ENCODE measurements at regions not wholly inside any gene's neighbourhood (a gene's known extent, or its start where the extent isn't known, plus 50 kb on each side); places are given as distances from the start of the nearest gene placed in this dataset.
"Not testable (repeated sequence)": the region's sequence is repeated elsewhere in the genome, so short reads cannot be mapped to it uniquely, and the experiment has no call there.

DNA sequence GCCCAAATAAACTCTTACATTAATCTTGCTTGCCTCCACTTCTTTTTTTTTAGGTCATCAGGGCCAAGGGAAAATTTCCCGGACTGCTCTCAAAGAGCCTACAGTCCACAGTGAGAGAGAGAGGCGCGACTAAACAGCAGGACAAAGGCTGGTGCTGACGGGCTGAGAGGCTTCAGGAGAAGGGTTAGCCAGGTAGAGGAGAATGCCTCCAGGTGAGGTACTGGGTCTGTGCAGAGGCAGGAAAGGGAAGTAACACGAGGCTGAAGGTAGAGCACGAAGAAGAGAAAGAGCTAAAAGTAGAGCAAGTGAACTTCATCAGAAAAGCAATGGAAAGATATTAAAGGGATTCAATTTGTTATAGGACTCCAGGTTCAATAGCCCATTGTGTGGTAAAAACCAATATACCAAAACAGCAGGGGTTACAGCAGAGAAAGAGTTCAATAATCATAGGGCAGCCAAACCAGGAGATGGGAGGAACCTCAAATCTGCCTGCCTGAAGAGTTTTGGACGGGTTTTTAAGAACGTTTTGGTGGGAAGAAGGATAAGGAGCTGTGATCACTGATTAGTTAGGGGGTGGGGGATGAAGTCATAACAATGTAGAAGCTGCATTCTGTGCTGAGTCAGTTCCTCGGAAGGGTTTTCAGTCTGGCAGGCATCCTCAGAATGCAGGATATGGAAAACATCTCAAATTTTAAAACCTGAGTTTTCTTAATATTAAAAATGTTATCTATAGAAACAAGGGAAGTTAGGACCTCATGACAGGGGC is 171.5 kb downstream of the AKR1D1 start:
- intact Hi-C loops (cut with DNase I): no loop called here
- H3K4me1 ChIP-seq: peaks cover 12% of the 10 kb centered on the region
- H3K9me3 ChIP-seq: peaks cover 0 to 7% (median 0%) of the 10 kb centered on the region in 3 donors
- no peak for TF ChIP-seq POLR2A (IDR thresholded peaks at IDR 0.05)
- H3K36me3 ChIP-seq (replicated peaks in 1 of 2; ENCODE audit: insufficient read depth in 1 of 2, low read depth in 2 of 2): no peaks in the 10 kb centered on the region
- DNase-seq (no peak), ATAC-seq (no peak)
- 73 to 86% methylated on average over 9 of the region's 9 CpGs for WGBS, 2 donors
- no peak overlapping the region for H3K27ac ChIP-seq
- H3K4me3 ChIP-seq: no peak overlapping the region
- H3K27me3 ChIP-seq: no peaks in the 10 kb centered on the region

DNA sequence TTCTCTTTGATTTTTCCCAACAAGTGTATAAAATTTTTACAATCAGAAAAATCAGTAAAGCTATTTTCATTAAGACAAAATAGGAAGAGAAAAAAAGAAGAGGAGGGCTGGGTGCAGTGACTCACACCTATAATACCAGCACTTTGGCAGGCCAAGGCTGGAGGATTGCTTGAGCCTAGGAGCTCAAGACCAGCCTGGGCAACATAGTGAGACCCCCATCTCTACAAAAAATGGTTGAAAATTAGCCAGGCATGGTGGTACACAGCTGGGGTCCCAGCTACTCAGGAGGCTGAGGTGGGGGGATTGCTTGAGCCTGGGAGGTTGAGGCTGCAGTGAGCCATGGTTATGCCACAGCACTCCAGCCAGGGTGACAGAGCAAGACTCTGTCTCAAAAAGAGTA is 172.3 kb downstream of the AKR1D1 start:
- intact Hi-C loops (cut with DNase I): no loop called here
- DNase-seq: no peak

DNA sequence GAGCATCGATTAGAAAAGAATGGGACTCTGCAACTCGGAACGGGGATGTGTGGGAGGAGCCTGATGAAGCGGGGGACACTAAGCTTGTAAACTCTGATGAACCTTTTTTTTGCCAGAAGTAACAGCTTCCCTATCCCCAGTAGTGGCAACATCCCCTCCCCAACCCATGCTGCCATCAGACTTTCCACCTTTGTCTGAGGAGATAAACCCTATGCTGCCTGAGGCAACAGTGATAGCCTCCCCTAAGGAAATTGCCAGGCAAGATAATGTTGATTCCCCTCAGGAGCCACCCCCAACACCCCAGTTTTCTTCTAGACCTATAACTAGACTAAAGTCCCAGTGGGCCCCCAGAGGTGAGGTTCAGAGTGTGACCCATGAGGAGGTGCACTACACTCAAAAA is 173.7 kb downstream of the AKR1D1 start:
- intact Hi-C loops (cut with DNase I): no loop called here
- DNase-seq (no peak), ATAC-seq (no peak)
- no peaks in the 10 kb centered on the region for H3K36me3 ChIP-seq (replicated peaks in 1 of 2; ENCODE audit: insufficient read depth in 1 of 2, low read depth in 2 of 2)
- no peaks in the 10 kb centered on the region for H3K4me1 ChIP-seq
- H3K4me3 ChIP-seq: no peak overlapping the region
- H3K9me3 ChIP-seq: peaks cover 0 to 7% (median 0%) of the 10 kb centered on the region in 3 donors
- 92 to 97% methylated on average over 4 of the region's 4 CpGs for WGBS, 2 donors
- TF ChIP-seq, protein P1, sequence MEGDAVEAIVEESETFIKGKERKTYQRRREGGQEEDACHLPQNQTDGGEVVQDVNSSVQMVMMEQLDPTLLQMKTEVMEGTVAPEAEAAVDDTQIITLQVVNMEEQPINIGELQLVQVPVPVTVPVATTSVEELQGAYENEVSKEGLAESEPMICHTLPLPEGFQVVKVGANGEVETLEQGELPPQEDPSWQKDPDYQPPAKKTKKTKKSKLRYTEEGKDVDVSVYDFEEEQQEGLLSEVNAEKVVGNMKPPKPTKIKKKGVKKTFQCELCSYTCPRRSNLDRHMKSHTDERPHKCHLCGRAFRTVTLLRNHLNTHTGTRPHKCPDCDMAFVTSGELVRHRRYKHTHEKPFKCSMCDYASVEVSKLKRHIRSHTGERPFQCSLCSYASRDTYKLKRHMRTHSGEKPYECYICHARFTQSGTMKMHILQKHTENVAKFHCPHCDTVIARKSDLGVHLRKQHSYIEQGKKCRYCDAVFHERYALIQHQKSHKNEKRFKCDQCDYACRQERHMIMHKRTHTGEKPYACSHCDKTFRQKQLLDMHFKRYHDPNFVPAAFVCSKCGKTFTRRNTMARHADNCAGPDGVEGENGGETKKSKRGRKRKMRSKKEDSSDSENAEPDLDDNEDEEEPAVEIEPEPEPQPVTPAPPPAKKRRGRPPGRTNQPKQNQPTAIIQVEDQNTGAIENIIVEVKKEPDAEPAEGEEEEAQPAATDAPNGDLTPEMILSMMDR (IDR thresholded peaks at IDR 0.05): no peak
- TF ChIP-seq POLR2A (IDR thresholded peaks at IDR 0.05): no peak
- H3K27me3 ChIP-seq: no peaks in the 10 kb centered on the region
- H3K27ac ChIP-seq: no peak overlapping the region

More for the DNA sequence above, 172.3 kb downstream of the AKR1D1 start:
- Histone ChIP-seq H3K4me1 (peaks cover 4% of the 10 kb centered on the region), H3K9me3 (peaks cover 0 to 7% (median 0%) of the 10 kb centered on the region in 3 donors), H3K4me3 (no peak overlapping the region), H3K36me3 (replicated peaks in 1 of 2; ENCODE audit: insufficient read depth in 1 of 2, low read depth in 2 of 2) (no peaks in the 10 kb centered on the region), H3K27ac (no peak overlapping the region), H3K27me3 (no peaks in the 10 kb centered on the region)
- no peak for ATAC-seq
- no peak for TF ChIP-seq POLR2A (IDR thresholded peaks at IDR 0.05)
- TF ChIP-seq, protein P1 (IDR thresholded peaks at IDR 0.05): no peak

DNA sequence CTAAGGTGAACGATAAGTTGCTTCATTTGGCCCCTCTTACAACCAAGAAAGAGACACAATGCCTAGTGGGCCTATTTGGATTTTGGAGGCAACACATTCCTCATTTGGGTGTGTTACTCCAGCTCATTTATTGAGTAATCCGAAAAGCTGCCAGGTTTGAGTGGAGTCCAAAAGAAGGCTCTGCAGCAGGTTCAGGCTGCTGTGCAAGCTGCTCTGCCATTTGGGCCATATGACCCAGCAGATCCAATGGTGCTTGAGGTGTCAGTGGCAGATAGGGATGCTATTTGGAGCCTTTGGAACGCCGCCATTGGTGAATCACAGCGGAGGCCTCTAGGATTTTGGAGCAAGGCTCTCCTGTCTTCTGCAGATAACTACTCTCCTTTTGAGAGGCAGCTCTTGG is 176.4 kb downstream of the AKR1D1 start:
- H3K27ac ChIP-seq; ATAC-seq; H3K4me1 ChIP-seq; H3K36me3 ChIP-seq (replicated peaks in 1 of 2; ENCODE audit: insufficient read depth in 1 of 2, low read depth in 2 of 2); H3K9me3 ChIP-seq; DNase-seq; H3K4me3 ChIP-seq; H3K27me3 ChIP-seq; intact Hi-C loops (cut with DNase I): not testable (repeated sequence)
- 85 to 96% methylated on average over 2 to 5 of the region's 5 CpGs for WGBS, 2 donors

DNA sequence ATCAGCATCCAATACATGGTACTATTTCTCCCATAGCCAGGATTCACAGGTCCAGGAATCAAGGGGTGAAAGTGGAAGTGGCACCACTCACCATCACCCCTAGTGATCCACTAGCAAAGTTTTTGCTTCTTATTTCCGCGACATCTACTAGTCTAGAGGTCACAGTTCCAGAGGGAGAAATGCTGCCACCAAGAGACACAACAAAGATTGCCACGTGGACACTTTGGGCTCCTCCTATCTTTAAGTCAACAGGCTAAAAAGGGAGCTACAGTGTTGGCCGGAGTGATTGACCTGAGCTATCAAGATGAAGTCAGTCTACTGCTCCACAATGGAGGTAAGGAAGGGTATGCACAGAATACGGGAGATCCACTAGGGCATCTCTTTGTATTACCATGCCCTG is 178.2 kb downstream of the AKR1D1 start:
- H3K36me3 ChIP-seq (replicated peaks in 1 of 2; ENCODE audit: insufficient read depth in 1 of 2, low read depth in 2 of 2): no peaks in the 10 kb centered on the region
- intact Hi-C loops (cut with DNase I): no loop called here
- H3K27ac ChIP-seq: no peak overlapping the region
- TF ChIP-seq, protein P1 (IDR thresholded peaks at IDR 0.05): no peak
- no peak for TF ChIP-seq POLR2A (IDR thresholded peaks at IDR 0.05)
- no peak for DNase-seq
- H3K27me3 ChIP-seq: no peaks in the 10 kb centered on the region
- WGBS, 2 donors: 79 to 87% methylated on average over 5 of the region's 5 CpGs
- no peak overlapping the region for H3K4me3 ChIP-seq
- H3K9me3 ChIP-seq: no peaks in the 10 kb centered on the region
- ATAC-seq: no peak
- H3K4me1 ChIP-seq: peaks cover 6% of the 10 kb centered on the region
